IMR-90 (cell line): ENCODE measurements at regions not wholly inside any gene's neighbourhood (a gene's known extent, or its start where the extent isn't known, plus 50 kb on each side); places are given as distances from the start of the nearest gene placed in this dataset.

Experiments
- ATAC-seq: fragments of 200-7000 bp; cut with Tn5 transposase; 2 replicates; pipeline ENCODE4 v1.9.1; 2020; ENCODE audit warnings: low read depth, mild to moderate bottlenecking, moderate library complexity
- BruUV-seq: library from RNA; stranded (reverse); fragments of 400-500 nt; replicated peaks from 2 replicates; lab custom pipeline; 2021; lab: Mats Ljungman, UMichigan
- CTCF ChIA-PET: fragments of 300-600 bp; formaldehyde crosslinking; extraction: SDS; loops from one replicate; lab custom pipeline; 2021; ENCODE audit warnings: antibody characterized with exemption; lab: Yijun Ruan, JAX
- POLR2A ChIA-PET: fragments of 300-600 bp; sonication (Branson Sonifier 250); formaldehyde crosslinking; loops from one replicate; lab custom pipeline; 2022; ENCODE audit warnings: antibody characterized with exemption; ENCODE audit not compliant: unreplicated experiment; lab: Charles Lee
- DNase-seq: peaks from one replicate; pipeline ENCODE4 v3.0.0; 2013
- H2AFZ ChIP-seq: replicated peaks from 2 replicates; pipeline ENCODE3; 2013; ENCODE audit warnings: low read length, mild to moderate bottlenecking; ENCODE audit not compliant: poor library complexity
- H2AK5ac ChIP-seq: 2 replicates; pipeline ENCODE4 v1.6.1; 2013; ENCODE audit warnings: low read depth, low read length, inconsistent platforms
- H2AK9ac ChIP-seq: replicated peaks from 2 replicates; pipeline ENCODE3; 2013; ENCODE audit warnings: mild to moderate bottlenecking, low read depth, low read length, moderate library complexity; ENCODE audit not compliant: poor library complexity
- H2BK120ac ChIP-seq: 2 replicates; pipeline ENCODE4 v1.6.1; 2013; ENCODE audit warnings: low read depth, low read length, inconsistent platforms
- H2BK15ac ChIP-seq: 3 replicates; pipeline ENCODE4 v1.6.1; 2013; ENCODE audit warnings: low read depth, low read length, inconsistent platforms
- H2BK20ac ChIP-seq: 2 replicates; pipeline ENCODE4 v1.6.1; 2013; ENCODE audit warnings: low read depth, mild to moderate bottlenecking, inconsistent platforms, low read length, moderate library complexity
- H2BK5ac ChIP-seq: 2 replicates; pipeline ENCODE4 v1.6.1; 2013; ENCODE audit warnings: mild to moderate bottlenecking, low read depth, low read length, inconsistent platforms; ENCODE audit not compliant: poor library complexity, severe bottlenecking
- H3K14ac ChIP-seq: replicated peaks from 2 replicates; pipeline ENCODE4 v1.6.1; 2013; ENCODE audit warnings: low read depth, low read length, inconsistent platforms
- H3K18ac ChIP-seq: 2 replicates; pipeline ENCODE4 v1.6.1; 2013; ENCODE audit warnings: low read depth, low read length, control low read depth
- H3K23ac ChIP-seq: 2 replicates; pipeline ENCODE4 v1.6.1; 2013; ENCODE audit warnings: low read depth, low read length, inconsistent platforms
- H3K27ac ChIP-seq: 2 replicates; pipeline ENCODE4 v1.5.1; 2013; ENCODE audit warnings: mild to moderate bottlenecking, control low read depth, low read length; ENCODE audit not compliant: insufficient read depth
- H3K27me3 ChIP-seq: 2 replicates; pipeline ENCODE4 v1.6.1; 2013; ENCODE audit warnings: low read length; ENCODE audit not compliant: control insufficient read depth, insufficient read depth
- H3K36me3 ChIP-seq: 2 replicates; pipeline ENCODE4 v1.6.1; 2013; ENCODE audit warnings: low read length, mixed read lengths; ENCODE audit not compliant: control insufficient read depth, insufficient read depth
- H3K4ac ChIP-seq: 2 replicates; pipeline ENCODE4 v1.6.1; 2013; ENCODE audit warnings: low read depth, low read length, inconsistent platforms
- H3K4me1 ChIP-seq: 2 replicates; pipeline ENCODE4 v1.6.1; 2013; ENCODE audit warnings: low read length, mixed read lengths; ENCODE audit not compliant: control insufficient read depth, insufficient read depth
- H3K4me2 ChIP-seq: 2 replicates; pipeline ENCODE4 v1.6.1; 2013; ENCODE audit warnings: low read depth, mild to moderate bottlenecking, control low read depth, low read length, moderate library complexity
- H3K4me3 ChIP-seq: 2 replicates; pipeline ENCODE4 v1.5.1; 2013; ENCODE audit warnings: low read depth, mild to moderate bottlenecking, control low read depth, low read length, moderate library complexity; ENCODE audit not compliant: insufficient read depth
- H3K56ac ChIP-seq: 2 replicates; pipeline ENCODE4 v1.6.1; 2013; ENCODE audit warnings: low read length, inconsistent platforms; ENCODE audit not compliant: insufficient read depth; ENCODE audit errors: extremely low read depth
- H3K79me1 ChIP-seq, 2 experiments: 2 replicates each; pipeline ENCODE4 v1.6.1; 2013; ENCODE audit warnings: low read length in 2 of 2, inconsistent platforms in 1 of 2, low read depth in 1 of 2
- H3K9ac ChIP-seq: 2 replicates; pipeline ENCODE4 v1.6.1; 2013; ENCODE audit warnings: low read depth, low read length, control low read depth
- H3K9me1 ChIP-seq: 2 replicates; pipeline ENCODE4 v1.6.1; 2013; ENCODE audit warnings: low read length, inconsistent platforms; ENCODE audit not compliant: insufficient read depth
- H3K9me3 ChIP-seq: 2 replicates; pipeline ENCODE4 v1.6.1; 2013; ENCODE audit warnings: low read length; ENCODE audit not compliant: control insufficient read depth, insufficient read depth
- H4K20me1 ChIP-seq: 2 replicates; pipeline ENCODE4 v1.6.1; 2013; ENCODE audit warnings: low read length, inconsistent platforms; ENCODE audit not compliant: insufficient read depth
- H4K5ac ChIP-seq: 2 replicates; pipeline ENCODE4 v1.6.1; 2013; ENCODE audit warnings: mild to moderate bottlenecking, low read depth, low read length, control low read depth
- H4K8ac ChIP-seq, 2 experiments: 2 replicates each; pipeline ENCODE4 v1.6.1; 2013; ENCODE audit warnings: low read depth in 2 of 2, low read length in 2 of 2, control low read depth in 1 of 2, inconsistent platforms in 1 of 2
- H4K91ac ChIP-seq: 2 replicates; pipeline ENCODE4 v1.6.1; 2013; ENCODE audit warnings: low read depth, low read length, inconsistent platforms; ENCODE audit not compliant: insufficient read depth
- BHLHE40 ChIP-seq: fragments of 150-350 bp; IDR thresholded peaks from 2 replicates; pipeline ENCODE4 v1.6.1; 2016; ENCODE audit warnings: mild to moderate bottlenecking, low read depth, low read length
- CEBPB ChIP-seq: IDR thresholded peaks from 2 replicates; pipeline ENCODE4 v1.6.1; 2012; ENCODE audit warnings: low read depth, low read length, improper control_type of control experiment
- CHD1 ChIP-seq: IDR thresholded peaks from 2 replicates; pipeline ENCODE4 v1.6.1; 2012; ENCODE audit warnings: low read depth, low read length, improper control_type of control experiment
- CTCF ChIP-seq: conservative IDR thresholded peaks from 2 replicates; pipeline ENCODE4 v1.5.1; 2012; ENCODE audit warnings: mild to moderate bottlenecking, low read depth, low read length, improper control_type of control experiment
- ELK1 ChIP-seq: fragments of 150-350 bp; IDR thresholded peaks from 2 replicates; pipeline ENCODE4 v1.6.1; 2016; ENCODE audit warnings: low read depth, mild to moderate bottlenecking, low read length, moderate library complexity, borderline replicate concordance
- FOS ChIP-seq: fragments of 150-350 bp; IDR thresholded peaks from 2 replicates; pipeline ENCODE4 v1.6.1; 2016; ENCODE audit warnings: low read depth, low read length
- MAFK ChIP-seq: IDR thresholded peaks from 2 replicates; pipeline ENCODE4 v1.6.1; 2012; ENCODE audit warnings: low read depth, low read length, improper control_type of control experiment
- MAZ ChIP-seq: IDR thresholded peaks from 2 replicates; pipeline ENCODE4 v1.6.1; 2012; ENCODE audit warnings: low read depth, mild to moderate bottlenecking, low read length, improper control_type of control experiment, moderate library complexity, borderline replicate concordance
- MXI1 ChIP-seq: IDR thresholded peaks from 2 replicates; pipeline ENCODE4 v1.6.1; 2012; ENCODE audit warnings: low read depth, mild to moderate bottlenecking, low read length, moderate library complexity, borderline replicate concordance
- NFE2L2 ChIP-seq: fragments of 150-350 bp; IDR thresholded peaks from 2 replicates; pipeline ENCODE4 v1.6.1; 2016; ENCODE audit warnings: low read depth, mild to moderate bottlenecking, low read length
- POLR2A ChIP-seq: IDR thresholded peaks from 2 replicates; pipeline ENCODE4 v1.6.1; 2012; ENCODE audit warnings: mild to moderate bottlenecking, low read depth, low read length
- RAD21 ChIP-seq: IDR thresholded peaks from 2 replicates; pipeline ENCODE4 v1.6.1; 2012; ENCODE audit warnings: low read length, improper control_type of control experiment
- RCOR1 ChIP-seq: IDR thresholded peaks from 2 replicates; pipeline ENCODE4 v1.6.1; 2012; ENCODE audit warnings: mild to moderate bottlenecking, low read length, improper control_type of control experiment; ENCODE audit not compliant: insufficient replicate concordance
- RFX5 ChIP-seq: IDR thresholded peaks from 2 replicates; pipeline ENCODE4 v1.8.0; 2012; ENCODE audit warnings: low read depth, mild to moderate bottlenecking, low read length, moderate library complexity
- SMC3 ChIP-seq: fragments of 150-350 bp; IDR thresholded peaks from 2 replicates; pipeline ENCODE4 v1.6.1; 2016; ENCODE audit warnings: low read depth, mild to moderate bottlenecking, antibody characterized with exemption, low read length, moderate library complexity
- USF2 ChIP-seq: fragments of 150-350 bp; IDR thresholded peaks from 2 replicates; pipeline ENCODE4 v1.6.1; 2017; ENCODE audit warnings: mild to moderate bottlenecking, antibody characterized with exemption, low read length, low read depth
- WGBS, 2 experiments: methylation state at CpG; one replicate each; pipeline versions ENCODE4 v1.1.5 to v1.1.7; 2013; ENCODE audit warnings: missing lambda C conversion rate in 2 of 2; ENCODE audit not compliant: insufficient read length in 1 of 2; ENCODE audit errors: extremely low coverage in 2 of 2; 5-methylcytosine and 5-hydroxymethylcytosine counted together
- dilution Hi-C: fragments of 300-500 bp; cut with HindIII; formaldehyde crosslinking; loops from one replicate; pipeline ENCODE4 v1.14.3; 2018; ENCODE audit warnings: low sequenced_read_pairs; ENCODE audit not compliant: unreplicated experiment
- in situ Hi-C: fragments of 300-500 bp; cut with MboI; formaldehyde crosslinking; loops from 3 replicates; pipeline ENCODE4 v1.14.3; 2019; ENCODE audit warnings: low sequenced_read_pairs, inconsistent platforms, mixed read lengths
- intact Hi-C: fragments of 100-400 bp; cut with micrococcal nuclease; formaldehyde crosslinking; loops from 2 replicates; pipeline ENCODE4 v1.10.0; 2022

DNA sequence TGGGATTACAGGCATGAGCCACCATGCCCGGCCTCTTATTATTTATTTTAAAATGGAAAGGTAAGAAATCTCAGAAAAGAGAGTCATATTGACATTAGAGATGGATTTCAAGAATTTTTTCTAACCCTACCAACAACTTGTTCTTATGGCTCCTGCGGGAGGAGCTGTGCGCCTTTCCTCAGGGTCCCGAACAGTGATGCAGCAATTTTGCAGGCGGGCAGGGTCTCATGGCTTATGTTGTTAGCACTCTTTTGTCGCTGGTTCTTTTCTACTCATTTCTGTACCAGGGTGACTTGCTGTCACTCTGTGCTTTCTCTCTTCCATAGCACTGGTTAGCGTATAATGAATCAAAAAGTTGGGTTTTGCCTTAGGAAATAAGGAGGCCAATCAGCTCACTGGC is 148.8 kb upstream of the DLGAP1 start:
- H2AFZ ChIP-seq, result no peak overlapping the region
- no peak overlapping the region for H3K4me2 ChIP-seq
- in situ Hi-C loops (no loop called here), intact Hi-C loops (no loop called here), dilution Hi-C loops (no loop called here)
- H3K9me1 ChIP-seq, result no peaks in the 10 kb centered on the region
- BruUV-seq, result no TSS peak
- no peaks in the 10 kb centered on the region for H3K27me3 ChIP-seq
- no peak overlapping the region for H4K91ac ChIP-seq
- ChIA-PET CTCF (no interaction called here), POLR2A (no interaction called here)
- no peak overlapping the region for H3K4me3 ChIP-seq
- H2BK20ac ChIP-seq, result no peak overlapping the region
- DNase-seq, result no peak
- H4K8ac ChIP-seq, result no peak overlapping the region
- no peak overlapping the region for H3K23ac ChIP-seq
- no peaks in the 10 kb centered on the region for H4K20me1 ChIP-seq
- H3K9ac ChIP-seq, result no peak overlapping the region
- no peaks in the 10 kb centered on the region for H3K36me3 ChIP-seq
- no peak for TF ChIP-seq MXI1
- no peak for TF ChIP-seq NFE2L2
- TF ChIP-seq RAD21, result no peak
- no peak for TF ChIP-seq ELK1
- no peak for TF ChIP-seq POLR2A
- TF ChIP-seq MAFK, result no peak
- TF ChIP-seq BHLHE40, result no peak
- TF ChIP-seq USF2, result no peak
- no peak for TF ChIP-seq SMC3
- TF ChIP-seq RCOR1, result no peak
- no peak for TF ChIP-seq FOS
- no peak for TF ChIP-seq CEBPB
- no peak for TF ChIP-seq RFX5
- TF ChIP-seq CTCF, result no peak
- TF ChIP-seq MAZ, result no peak
- no peak for TF ChIP-seq CHD1
- no peak overlapping the region for H3K4ac ChIP-seq
- no peaks in the 10 kb centered on the region for H3K4me1 ChIP-seq
- no peak overlapping the region for H2AK9ac ChIP-seq
- no peak for ATAC-seq
- H2BK5ac ChIP-seq, result no peak overlapping the region
- no peaks in the 10 kb centered on the region for H3K79me1 ChIP-seq
- no peak overlapping the region for H2BK120ac ChIP-seq
- no peak overlapping the region for H3K27ac ChIP-seq
- H3K9me3 ChIP-seq, result peaks cover 3% of the 10 kb centered on the region; the same call in 1 of the 2 replicates
- no peak overlapping the region for H3K14ac ChIP-seq
- H3K56ac ChIP-seq, result no peak overlapping the region
- H2BK15ac ChIP-seq, result no peak overlapping the region
- H4K5ac ChIP-seq, result no peak overlapping the region
- no peak overlapping the region for H3K18ac ChIP-seq
- no peak overlapping the region for H2AK5ac ChIP-seq
- WGBS, 2 experiments, result no CpG with 5 or more reads among the region's 7 CpGs
